OCI-LY1 (cell line): ENCODE measurements at regions not wholly inside any gene's neighbourhood (a gene's known extent, or its start where the extent isn't known, plus 50 kb on each side); places are given as distances from the start of the nearest gene placed in this dataset.

ENCODE experiments used
- CTCF ChIP-seq: fragments of 200-600 bp; sonication (generic), shearing (Covaris generic); IDR thresholded peaks from 2 replicates; pipeline ENCODE4 v1.5.1; 2017; ENCODE audit warnings: mild to moderate bottlenecking, antibody characterized with exemption, low read length, moderate library complexity, mixed read lengths
- EZH2 ChIP-seq: fragments of 200-600 bp; sonication (generic), shearing (Covaris generic); IDR thresholded peaks from 2 replicates; pipeline ENCODE4 v1.8.0; 2017; ENCODE audit warnings: borderline replicate concordance, mixed run types, mild to moderate bottlenecking, antibody characterized with exemption, low read length, moderate library complexity, mixed read lengths

GRCh38 chr9:23581931-23582330 lies 244.1 kb downstream of the ELAVL2 start:
- TF ChIP-seq EZH2 (no peak), CTCF (no peak)
